HFF-Myc (cell line): ENCODE measurements at regions not wholly inside any gene's neighbourhood (a gene's known extent, or its start where the extent isn't known, plus 50 kb on each side); places are given as distances from the start of the nearest gene placed in this dataset.

Experiments used
- DNase-seq: peaks from one replicate; pipeline ENCODE4 v3.0.0-alpha.2; 2011; ENCODE audit warnings: low read depth; ENCODE audit errors: extremely low read depth
- H3K4me3 ChIP-seq: replicated peaks from 2 replicates; pipeline ENCODE4 v1.5.1; 2011; ENCODE audit warnings: low read depth, mild to moderate bottlenecking, control low read depth, low read length
- TF ChIP-seq, protein P1 (sequence below): IDR thresholded peaks from 2 replicates; pipeline ENCODE4 v1.5.1; 2012; ENCODE audit warnings: mild to moderate bottlenecking, low read depth, low read length, control low read depth; ENCODE audit errors: missing control alignments

GRCh38 chr2:173596244-173596643 lies 241.6 kb downstream of the CDCA7 start:
- DNase-seq, result no peak
- H3K4me3 ChIP-seq, result no peak overlapping the region
- TF ChIP-seq, protein P1, sequence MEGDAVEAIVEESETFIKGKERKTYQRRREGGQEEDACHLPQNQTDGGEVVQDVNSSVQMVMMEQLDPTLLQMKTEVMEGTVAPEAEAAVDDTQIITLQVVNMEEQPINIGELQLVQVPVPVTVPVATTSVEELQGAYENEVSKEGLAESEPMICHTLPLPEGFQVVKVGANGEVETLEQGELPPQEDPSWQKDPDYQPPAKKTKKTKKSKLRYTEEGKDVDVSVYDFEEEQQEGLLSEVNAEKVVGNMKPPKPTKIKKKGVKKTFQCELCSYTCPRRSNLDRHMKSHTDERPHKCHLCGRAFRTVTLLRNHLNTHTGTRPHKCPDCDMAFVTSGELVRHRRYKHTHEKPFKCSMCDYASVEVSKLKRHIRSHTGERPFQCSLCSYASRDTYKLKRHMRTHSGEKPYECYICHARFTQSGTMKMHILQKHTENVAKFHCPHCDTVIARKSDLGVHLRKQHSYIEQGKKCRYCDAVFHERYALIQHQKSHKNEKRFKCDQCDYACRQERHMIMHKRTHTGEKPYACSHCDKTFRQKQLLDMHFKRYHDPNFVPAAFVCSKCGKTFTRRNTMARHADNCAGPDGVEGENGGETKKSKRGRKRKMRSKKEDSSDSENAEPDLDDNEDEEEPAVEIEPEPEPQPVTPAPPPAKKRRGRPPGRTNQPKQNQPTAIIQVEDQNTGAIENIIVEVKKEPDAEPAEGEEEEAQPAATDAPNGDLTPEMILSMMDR, result no peak

DNA sequence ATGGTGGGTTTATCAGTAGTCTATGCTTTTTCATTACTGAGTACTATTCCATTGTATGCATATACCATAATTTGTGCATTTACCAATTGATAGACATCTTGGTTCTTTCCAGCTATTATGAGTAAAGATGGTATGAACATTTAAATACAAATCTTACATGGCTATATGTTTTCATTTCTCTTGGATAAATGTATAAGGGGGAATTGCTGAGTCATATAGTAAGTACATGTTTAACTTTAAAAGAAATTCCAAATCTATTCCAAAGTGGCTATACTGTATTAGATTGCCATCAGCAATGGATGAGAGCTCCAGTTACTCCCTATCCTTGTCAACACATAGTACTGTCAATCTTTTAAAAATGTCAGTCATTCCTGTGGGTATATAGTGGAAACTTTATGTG lies 243.9 kb downstream of the CDCA7 start:
- TF ChIP-seq, protein P1, result no peak
- no peak for DNase-seq
- H3K4me3 ChIP-seq, result no peak overlapping the region

- TF ChIP-seq, protein P1, result no peak
- H3K4me3 ChIP-seq, result no peak overlapping the region
- no peak for DNase-seq
Observed at GRCh38 chr2:173599821-173600359, 245.2 kb downstream of the CDCA7 start.

GRCh38 chr2:173602153-173602795 lies 247.6 kb downstream of the CDCA7 start:
- H3K4me3 ChIP-seq, result no peak overlapping the region
- no peak for DNase-seq
- TF ChIP-seq, protein P1, result no peak

DNA sequence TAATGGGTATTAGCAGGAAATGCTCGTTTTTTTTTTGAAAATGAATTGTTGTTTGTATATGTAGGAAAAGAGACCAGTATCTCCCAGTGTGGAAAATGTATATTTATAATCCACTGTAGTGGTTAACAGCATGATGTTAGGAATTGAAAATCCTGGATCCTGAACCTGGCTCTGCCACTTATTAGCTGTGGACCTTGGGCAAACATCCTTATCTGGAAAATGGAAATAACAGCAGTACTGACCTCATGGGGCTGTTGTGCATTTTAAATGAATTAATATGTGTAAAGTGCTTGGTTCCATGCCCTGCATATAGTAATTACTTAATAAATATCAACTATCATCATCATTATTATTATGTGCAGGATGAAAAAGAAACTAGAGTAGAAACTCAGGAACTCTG lies 251.3 kb downstream of the CDCA7 start:
- DNase-seq, result no peak
- no peak overlapping the region for H3K4me3 ChIP-seq
- TF ChIP-seq, protein P1, result no peak

- H3K4me3 ChIP-seq, result no peak overlapping the region
- DNase-seq, result no peak
- TF ChIP-seq, protein P1, result no peak
Observed at GRCh38 chr2:173606619-173607248, 252.1 kb downstream of the CDCA7 start.
